ENCODE measurements at regions not wholly inside any gene's neighbourhood (a gene's known extent, or its start where the extent isn't known, plus 50 kb on each side); places are given as distances from the start of the nearest gene placed in this dataset.

DNA sequence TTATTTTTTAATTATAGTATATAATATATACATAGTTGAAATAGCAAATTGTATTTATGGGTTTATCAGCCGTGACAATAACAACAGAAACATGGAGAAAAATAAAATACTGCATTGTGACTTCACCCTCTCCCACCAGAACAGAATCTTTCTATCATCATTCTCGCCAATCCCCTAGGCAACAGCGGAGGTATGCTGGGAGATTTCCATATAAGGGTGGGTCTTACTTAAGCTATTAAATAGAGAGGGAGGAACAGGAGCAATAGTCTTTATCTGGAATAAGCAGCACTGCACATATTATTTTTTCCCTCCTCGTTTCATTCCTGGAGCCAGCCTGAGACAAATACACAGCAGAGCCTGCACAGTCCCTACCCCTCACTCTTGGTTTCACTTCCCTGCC lies 1214.9 kb downstream of the XPNPEP1 start (continued):
- TF ChIP-seq, protein P1, sequence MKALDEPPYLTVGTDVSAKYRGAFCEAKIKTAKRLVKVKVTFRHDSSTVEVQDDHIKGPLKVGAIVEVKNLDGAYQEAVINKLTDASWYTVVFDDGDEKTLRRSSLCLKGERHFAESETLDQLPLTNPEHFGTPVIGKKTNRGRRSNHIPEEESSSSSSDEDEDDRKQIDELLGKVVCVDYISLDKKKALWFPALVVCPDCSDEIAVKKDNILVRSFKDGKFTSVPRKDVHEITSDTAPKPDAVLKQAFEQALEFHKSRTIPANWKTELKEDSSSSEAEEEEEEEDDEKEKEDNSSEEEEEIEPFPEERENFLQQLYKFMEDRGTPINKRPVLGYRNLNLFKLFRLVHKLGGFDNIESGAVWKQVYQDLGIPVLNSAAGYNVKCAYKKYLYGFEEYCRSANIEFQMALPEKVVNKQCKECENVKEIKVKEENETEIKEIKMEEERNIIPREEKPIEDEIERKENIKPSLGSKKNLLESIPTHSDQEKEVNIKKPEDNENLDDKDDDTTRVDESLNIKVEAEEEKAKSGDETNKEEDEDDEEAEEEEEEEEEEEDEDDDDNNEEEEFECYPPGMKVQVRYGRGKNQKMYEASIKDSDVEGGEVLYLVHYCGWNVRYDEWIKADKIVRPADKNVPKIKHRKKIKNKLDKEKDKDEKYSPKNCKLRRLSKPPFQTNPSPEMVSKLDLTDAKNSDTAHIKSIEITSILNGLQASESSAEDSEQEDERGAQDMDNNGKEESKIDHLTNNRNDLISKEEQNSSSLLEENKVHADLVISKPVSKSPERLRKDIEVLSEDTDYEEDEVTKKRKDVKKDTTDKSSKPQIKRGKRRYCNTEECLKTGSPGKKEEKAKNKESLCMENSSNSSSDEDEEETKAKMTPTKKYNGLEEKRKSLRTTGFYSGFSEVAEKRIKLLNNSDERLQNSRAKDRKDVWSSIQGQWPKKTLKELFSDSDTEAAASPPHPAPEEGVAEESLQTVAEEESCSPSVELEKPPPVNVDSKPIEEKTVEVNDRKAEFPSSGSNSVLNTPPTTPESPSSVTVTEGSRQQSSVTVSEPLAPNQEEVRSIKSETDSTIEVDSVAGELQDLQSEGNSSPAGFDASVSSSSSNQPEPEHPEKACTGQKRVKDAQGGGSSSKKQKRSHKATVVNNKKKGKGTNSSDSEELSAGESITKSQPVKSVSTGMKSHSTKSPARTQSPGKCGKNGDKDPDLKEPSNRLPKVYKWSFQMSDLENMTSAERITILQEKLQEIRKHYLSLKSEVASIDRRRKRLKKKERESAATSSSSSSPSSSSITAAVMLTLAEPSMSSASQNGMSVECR (CRISPR knock-in tag; IDR thresholded peaks at IDR 0.05; ENCODE audit: borderline replicate concordance): no peak
- TF ChIP-seq, protein P2, sequence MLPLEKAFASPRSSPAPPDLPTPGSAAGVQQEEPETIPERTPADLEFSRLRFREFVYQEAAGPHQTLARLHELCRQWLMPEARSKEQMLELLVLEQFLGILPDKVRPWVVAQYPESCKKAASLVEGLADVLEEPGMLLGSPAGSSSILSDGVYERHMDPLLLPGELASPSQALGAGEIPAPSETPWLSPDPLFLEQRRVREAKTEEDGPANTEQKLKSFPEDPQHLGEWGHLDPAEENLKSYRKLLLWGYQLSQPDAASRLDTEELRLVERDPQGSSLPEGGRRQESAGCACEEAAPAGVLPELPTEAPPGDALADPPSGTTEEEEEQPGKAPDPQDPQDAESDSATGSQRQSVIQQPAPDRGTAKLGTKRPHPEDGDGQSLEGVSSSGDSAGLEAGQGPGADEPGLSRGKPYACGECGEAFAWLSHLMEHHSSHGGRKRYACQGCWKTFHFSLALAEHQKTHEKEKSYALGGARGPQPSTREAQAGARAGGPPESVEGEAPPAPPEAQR (CRISPR knock-in tag; IDR thresholded peaks at IDR 0.05): no peak
- no peak for TF ChIP-seq NR2C2 (CRISPR knock-in tag; IDR thresholded peaks at IDR 0.05)
- TF ChIP-seq, protein P3, sequence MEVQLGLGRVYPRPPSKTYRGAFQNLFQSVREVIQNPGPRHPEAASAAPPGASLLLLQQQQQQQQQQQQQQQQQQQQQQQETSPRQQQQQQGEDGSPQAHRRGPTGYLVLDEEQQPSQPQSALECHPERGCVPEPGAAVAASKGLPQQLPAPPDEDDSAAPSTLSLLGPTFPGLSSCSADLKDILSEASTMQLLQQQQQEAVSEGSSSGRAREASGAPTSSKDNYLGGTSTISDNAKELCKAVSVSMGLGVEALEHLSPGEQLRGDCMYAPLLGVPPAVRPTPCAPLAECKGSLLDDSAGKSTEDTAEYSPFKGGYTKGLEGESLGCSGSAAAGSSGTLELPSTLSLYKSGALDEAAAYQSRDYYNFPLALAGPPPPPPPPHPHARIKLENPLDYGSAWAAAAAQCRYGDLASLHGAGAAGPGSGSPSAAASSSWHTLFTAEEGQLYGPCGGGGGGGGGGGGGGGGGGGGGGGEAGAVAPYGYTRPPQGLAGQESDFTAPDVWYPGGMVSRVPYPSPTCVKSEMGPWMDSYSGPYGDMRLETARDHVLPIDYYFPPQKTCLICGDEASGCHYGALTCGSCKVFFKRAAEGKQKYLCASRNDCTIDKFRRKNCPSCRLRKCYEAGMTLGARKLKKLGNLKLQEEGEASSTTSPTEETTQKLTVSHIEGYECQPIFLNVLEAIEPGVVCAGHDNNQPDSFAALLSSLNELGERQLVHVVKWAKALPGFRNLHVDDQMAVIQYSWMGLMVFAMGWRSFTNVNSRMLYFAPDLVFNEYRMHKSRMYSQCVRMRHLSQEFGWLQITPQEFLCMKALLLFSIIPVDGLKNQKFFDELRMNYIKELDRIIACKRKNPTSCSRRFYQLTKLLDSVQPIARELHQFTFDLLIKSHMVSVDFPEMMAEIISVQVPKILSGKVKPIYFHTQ (CRISPR knock-in tag; IDR thresholded peaks at IDR 0.05): no peak
- TF ChIP-seq, protein P4, sequence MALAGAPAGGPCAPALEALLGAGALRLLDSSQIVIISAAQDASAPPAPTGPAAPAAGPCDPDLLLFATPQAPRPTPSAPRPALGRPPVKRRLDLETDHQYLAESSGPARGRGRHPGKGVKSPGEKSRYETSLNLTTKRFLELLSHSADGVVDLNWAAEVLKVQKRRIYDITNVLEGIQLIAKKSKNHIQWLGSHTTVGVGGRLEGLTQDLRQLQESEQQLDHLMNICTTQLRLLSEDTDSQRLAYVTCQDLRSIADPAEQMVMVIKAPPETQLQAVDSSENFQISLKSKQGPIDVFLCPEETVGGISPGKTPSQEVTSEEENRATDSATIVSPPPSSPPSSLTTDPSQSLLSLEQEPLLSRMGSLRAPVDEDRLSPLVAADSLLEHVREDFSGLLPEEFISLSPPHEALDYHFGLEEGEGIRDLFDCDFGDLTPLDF (CRISPR knock-in tag; IDR thresholded peaks at IDR 0.05): no peak

DNA sequence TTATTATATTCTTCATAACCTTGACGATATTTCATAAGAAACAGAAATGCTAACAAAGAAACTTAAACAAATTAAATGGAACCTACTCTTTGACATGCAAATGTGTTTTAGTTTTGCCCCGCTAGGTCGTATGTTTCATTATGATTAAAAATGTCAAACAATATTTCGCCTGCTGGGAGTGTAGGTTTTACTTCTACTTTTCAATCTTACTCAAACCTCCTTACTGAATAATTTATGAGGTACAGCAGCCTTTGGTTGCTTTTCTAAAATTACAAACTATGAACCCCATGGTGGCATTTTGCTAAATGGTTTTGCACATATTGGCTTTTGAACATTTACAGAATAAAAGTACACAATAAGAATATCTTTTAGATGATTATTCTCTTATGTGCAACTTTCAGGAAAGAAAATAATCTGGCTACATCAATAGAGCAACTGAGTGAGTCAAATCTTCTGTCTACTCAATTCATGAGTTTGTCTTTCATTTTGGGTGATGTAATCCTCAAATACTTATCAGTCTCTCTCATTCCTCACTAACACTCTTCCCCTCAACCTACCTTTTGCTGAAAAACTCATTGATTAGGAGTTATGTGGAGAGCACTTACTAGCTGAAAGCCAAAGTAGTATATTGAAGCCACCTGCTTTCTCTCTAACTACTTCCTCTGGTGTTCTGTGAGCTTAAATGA lies 1226.4 kb downstream of the XPNPEP1 start:
- ATAC-seq (no peak), DNase-seq (ENCODE audit: low spot score) (no peak)
- Mint-ChIP-seq H3K27ac (no peak overlapping the region), H3K4me3 (no peak overlapping the region), H3K27me3 (ENCODE audit: low read depth) (no peaks in the 10 kb centered on the region; the same call in 1 of the 2 replicates), H3K9me3 (no peaks in the 10 kb centered on the region; the same call in 1 of the 2 replicates), H3K4me1 (no peaks in the 10 kb centered on the region), H3K36me3 (no peaks in the 10 kb centered on the region)
- POLR2A ChIA-PET: no interaction called here
- CTCF ChIA-PET: no interaction called here
- TF ChIP-seq IRF2 (CRISPR knock-in tag; IDR thresholded peaks at IDR 0.05; ENCODE audit: borderline replicate concordance, low read depth): no peak
- TF ChIP-seq, protein P5, sequence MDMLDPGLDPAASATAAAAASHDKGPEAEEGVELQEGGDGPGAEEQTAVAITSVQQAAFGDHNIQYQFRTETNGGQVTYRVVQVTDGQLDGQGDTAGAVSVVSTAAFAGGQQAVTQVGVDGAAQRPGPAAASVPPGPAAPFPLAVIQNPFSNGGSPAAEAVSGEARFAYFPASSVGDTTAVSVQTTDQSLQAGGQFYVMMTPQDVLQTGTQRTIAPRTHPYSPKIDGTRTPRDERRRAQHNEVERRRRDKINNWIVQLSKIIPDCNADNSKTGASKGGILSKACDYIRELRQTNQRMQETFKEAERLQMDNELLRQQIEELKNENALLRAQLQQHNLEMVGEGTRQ (CRISPR knock-in tag; IDR thresholded peaks at IDR 0.05): no peak
- TF ChIP-seq, protein P6, sequence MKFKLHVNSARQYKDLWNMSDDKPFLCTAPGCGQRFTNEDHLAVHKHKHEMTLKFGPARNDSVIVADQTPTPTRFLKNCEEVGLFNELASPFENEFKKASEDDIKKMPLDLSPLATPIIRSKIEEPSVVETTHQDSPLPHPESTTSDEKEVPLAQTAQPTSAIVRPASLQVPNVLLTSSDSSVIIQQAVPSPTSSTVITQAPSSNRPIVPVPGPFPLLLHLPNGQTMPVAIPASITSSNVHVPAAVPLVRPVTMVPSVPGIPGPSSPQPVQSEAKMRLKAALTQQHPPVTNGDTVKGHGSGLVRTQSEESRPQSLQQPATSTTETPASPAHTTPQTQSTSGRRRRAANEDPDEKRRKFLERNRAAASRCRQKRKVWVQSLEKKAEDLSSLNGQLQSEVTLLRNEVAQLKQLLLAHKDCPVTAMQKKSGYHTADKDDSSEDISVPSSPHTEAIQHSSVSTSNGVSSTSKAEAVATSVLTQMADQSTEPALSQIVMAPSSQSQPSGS (CRISPR knock-in tag; IDR thresholded peaks at IDR 0.05; ENCODE audit: borderline replicate concordance, low read depth): no peak
- no peak for TF ChIP-seq HMGA2 (CRISPR knock-in tag; IDR thresholded peaks at IDR 0.05)
- TF ChIP-seq, protein P7, sequence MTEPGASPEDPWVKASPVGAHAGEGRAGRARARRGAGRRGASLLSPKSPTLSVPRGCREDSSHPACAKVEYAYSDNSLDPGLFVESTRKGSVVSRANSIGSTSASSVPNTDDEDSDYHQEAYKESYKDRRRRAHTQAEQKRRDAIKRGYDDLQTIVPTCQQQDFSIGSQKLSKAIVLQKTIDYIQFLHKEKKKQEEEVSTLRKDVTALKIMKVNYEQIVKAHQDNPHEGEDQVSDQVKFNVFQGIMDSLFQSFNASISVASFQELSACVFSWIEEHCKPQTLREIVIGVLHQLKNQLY (CRISPR knock-in tag; IDR thresholded peaks at IDR 0.05): no peak
- TF ChIP-seq ZNF671 (CRISPR knock-in tag; IDR thresholded peaks at IDR 0.05): no peak
- no peak for TF ChIP-seq SP1 (CRISPR knock-in tag; conservative IDR thresholded peaks at IDR 0.05)
- TF ChIP-seq, protein P8, sequence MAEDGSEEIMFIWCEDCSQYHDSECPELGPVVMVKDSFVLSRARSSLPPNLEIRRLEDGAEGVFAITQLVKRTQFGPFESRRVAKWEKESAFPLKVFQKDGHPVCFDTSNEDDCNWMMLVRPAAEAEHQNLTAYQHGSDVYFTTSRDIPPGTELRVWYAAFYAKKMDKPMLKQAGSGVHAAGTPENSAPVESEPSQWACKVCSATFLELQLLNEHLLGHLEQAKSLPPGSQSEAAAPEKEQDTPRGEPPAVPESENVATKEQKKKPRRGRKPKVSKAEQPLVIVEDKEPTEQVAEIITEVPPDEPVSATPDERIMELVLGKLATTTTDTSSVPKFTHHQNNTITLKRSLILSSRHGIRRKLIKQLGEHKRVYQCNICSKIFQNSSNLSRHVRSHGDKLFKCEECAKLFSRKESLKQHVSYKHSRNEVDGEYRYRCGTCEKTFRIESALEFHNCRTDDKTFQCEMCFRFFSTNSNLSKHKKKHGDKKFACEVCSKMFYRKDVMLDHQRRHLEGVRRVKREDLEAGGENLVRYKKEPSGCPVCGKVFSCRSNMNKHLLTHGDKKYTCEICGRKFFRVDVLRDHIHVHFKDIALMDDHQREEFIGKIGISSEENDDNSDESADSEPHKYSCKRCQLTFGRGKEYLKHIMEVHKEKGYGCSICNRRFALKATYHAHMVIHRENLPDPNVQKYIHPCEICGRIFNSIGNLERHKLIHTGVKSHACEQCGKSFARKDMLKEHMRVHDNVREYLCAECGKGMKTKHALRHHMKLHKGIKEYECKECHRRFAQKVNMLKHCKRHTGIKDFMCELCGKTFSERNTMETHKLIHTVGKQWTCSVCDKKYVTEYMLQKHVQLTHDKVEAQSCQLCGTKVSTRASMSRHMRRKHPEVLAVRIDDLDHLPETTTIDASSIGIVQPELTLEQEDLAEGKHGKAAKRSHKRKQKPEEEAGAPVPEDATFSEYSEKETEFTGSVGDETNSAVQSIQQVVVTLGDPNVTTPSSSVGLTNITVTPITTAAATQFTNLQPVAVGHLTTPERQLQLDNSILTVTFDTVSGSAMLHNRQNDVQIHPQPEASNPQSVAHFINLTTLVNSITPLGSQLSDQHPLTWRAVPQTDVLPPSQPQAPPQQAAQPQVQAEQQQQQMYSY (CRISPR knock-in tag; IDR thresholded peaks at IDR 0.05): no peak
- TF ChIP-seq, protein P9, sequence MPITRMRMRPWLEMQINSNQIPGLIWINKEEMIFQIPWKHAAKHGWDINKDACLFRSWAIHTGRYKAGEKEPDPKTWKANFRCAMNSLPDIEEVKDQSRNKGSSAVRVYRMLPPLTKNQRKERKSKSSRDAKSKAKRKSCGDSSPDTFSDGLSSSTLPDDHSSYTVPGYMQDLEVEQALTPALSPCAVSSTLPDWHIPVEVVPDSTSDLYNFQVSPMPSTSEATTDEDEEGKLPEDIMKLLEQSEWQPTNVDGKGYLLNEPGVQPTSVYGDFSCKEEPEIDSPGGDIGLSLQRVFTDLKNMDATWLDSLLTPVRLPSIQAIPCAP (CRISPR knock-in tag; IDR thresholded peaks at IDR 0.05): no peak
- no peak for TF ChIP-seq ATF1 (CRISPR knock-in tag; IDR thresholded peaks at IDR 0.05)
- TF ChIP-seq OVOL2 (CRISPR knock-in tag; IDR thresholded peaks at IDR 0.05; ENCODE audit: borderline replicate concordance): no peak

All from WTC11 (cell line).